ENCODE measurements at regions not wholly inside any gene's neighbourhood (a gene's known extent, or its start where the extent isn't known, plus 50 kb on each side); places are given as distances from the start of the nearest gene placed in this dataset.

- TF ChIP-seq REST (IDR thresholded peaks at IDR 0.05; ENCODE audit: borderline replicate concordance), result no peak
- TF ChIP-seq EZH2 (IDR thresholded peaks at IDR 0.05; ENCODE audit: borderline replicate concordance, insufficient read depth, low read length, poor library complexity, severe bottlenecking), result no peak
- no peak for TF ChIP-seq RAD21 (conservative IDR thresholded peaks at IDR 0.05)
- TF ChIP-seq CTCF (IDR thresholded peaks at IDR 0.05; ENCODE audit: poor library complexity, severe bottlenecking), result no peak
- no peak for TF ChIP-seq EP300 (conservative IDR thresholded peaks at IDR 0.05; ENCODE audit: poor library complexity, severe bottlenecking)
- no peak for TF ChIP-seq POLR2AphosphoS5 (IDR thresholded peaks at IDR 0.05)
- no peak for TF ChIP-seq SMC3 (conservative IDR thresholded peaks at IDR 0.05; ENCODE audit: poor library complexity)
- TF ChIP-seq TAF1 (IDR thresholded peaks at IDR 0.05; ENCODE audit: low read depth), result no peak
- no peak for TF ChIP-seq MXI1 (conservative IDR thresholded peaks at IDR 0.05; ENCODE audit: poor library complexity, severe bottlenecking)
Measured at GRCh38 chr12:111040690-111041089, 120.3 kb upstream of the MYL2 start.
